GM19023 (cell line): ENCODE measurements at regions not wholly inside any gene's neighbourhood (a gene's known extent, or its start where the extent isn't known, plus 50 kb on each side); places are given as distances from the start of the nearest gene placed in this dataset.

ENCODE experiments used
- ATAC-seq: cut with Tn5 transposase; IDR thresholded peaks from one replicate; pipeline ENCODE4 v1.9.1; 2021; ENCODE audit warnings: mild to moderate bottlenecking, moderate library complexity; ENCODE audit not compliant: unreplicated experiment

DNA sequence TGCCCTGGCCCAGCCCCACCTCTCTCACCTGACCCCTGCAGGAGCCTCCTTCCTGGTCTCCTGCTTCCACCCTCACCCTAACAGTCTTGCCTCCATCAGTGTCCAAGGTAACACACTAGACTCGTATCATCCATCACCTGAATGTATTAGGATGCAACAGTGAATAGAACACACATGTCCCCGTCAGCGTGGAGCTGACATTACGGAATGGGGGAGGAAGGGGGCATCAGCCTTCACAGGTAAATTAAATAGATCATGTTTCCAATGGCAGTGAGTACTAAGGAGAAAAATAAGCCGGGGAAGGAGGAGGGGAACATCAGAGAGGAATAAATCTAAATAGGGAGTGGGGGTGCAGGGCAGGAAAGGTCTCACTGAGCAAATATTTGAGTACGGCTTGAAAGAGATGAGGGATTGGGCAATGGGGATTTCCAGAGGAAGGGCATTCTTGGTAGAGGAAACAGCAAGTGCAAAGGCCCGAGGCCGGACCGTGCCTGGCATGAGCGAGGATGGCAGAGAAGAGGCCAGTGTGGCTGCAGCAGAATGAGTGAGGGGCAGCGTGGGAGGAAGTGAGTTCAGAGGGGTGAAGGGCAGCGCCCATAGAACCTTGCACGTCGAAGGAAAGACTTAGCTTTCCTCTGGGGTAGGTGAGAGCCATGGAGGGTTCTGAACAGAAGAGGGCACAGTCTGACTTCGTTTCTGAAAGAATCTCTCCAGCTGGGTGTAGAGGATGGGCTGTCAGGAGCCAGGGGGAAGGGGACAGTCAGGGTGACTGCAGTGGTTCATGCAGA lies 110.1 kb upstream of the PTPN1 start:
- ATAC-seq, result no peak

- no peak for ATAC-seq
Observed at GRCh38 chr20:50400705-50401586, 109.2 kb upstream of the PTPN1 start.

DNA sequence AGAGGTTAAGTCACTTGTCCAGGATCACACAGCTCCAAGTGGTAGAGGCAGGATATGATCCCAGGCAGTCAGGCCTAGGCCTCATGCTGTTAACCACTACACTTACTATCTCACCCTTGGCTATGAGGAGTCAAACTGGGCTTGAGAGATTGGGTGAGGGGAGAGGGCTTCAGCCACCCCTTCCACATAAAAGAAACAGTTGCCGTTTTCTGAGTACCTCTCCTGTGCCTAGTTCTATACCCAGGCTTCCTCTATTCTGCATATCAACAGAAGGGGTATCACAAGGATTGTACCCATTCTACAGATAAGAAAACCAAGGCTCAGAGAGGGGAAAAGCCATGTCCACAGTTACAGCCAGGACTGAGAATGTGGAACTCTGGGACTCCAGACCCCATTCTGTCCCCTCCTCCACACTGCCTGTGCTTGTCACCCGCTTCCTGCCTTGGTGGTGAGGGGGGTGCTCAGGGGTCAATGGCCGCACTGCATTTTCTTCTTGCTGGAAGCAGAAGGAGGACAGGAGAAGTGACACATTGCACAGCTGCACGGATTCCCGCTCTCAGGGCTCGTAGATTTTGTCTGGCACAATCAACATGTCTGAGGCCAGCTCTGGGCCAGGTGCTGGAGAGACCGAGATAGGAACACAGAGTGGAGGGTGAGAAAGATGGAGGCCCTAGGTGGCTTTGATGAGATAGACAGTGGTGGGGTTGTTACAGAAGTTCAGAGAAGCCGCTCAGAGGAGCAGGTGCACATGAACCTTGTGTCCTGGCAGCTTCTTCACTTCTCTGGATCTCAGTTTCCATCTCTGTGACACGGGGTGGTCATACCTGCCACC lies 108.4 kb upstream of the PTPN1 start:
- no peak for ATAC-seq

DNA sequence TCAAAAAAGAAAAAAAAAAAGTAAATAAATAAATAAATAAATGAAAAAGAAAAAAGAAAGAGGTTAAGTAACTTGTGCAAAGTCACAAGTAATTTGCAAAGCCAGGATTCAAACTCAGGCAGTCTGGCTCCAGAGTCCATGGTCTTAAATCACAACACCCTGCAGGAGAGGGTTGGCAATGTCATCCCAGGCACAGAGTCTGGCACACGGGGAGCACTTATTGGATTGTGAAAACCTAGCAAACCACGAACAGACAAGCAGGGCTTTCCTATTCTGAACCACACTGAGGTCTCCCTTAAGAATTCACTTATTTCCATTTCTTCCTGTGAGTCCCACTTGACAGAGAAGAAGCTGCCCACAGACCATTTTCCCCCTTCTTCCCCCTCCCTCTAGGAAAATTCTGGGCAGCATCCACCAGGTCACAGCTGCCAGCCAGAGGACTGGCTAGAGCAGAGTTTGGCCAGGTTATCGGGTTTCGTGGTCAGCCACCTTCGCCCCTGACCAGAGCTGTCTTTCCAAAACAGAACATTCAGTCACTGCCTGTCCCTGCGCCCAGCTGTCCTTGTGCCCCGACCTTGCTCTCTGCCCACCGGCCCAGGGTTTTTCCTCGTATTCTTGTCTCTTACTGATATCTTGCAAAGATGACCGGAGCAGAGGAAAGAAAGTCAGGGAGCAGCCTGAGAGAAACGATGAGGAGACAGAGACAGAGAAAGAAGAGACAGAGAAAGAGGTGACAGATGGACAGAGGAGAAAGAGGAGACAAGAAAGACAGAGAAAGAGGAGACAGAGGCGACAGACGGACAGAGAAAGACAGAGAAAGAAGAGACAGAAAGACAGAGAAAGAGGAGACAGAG lies 106.4 kb upstream of the PTPN1 start:
- no peak for ATAC-seq

DNA sequence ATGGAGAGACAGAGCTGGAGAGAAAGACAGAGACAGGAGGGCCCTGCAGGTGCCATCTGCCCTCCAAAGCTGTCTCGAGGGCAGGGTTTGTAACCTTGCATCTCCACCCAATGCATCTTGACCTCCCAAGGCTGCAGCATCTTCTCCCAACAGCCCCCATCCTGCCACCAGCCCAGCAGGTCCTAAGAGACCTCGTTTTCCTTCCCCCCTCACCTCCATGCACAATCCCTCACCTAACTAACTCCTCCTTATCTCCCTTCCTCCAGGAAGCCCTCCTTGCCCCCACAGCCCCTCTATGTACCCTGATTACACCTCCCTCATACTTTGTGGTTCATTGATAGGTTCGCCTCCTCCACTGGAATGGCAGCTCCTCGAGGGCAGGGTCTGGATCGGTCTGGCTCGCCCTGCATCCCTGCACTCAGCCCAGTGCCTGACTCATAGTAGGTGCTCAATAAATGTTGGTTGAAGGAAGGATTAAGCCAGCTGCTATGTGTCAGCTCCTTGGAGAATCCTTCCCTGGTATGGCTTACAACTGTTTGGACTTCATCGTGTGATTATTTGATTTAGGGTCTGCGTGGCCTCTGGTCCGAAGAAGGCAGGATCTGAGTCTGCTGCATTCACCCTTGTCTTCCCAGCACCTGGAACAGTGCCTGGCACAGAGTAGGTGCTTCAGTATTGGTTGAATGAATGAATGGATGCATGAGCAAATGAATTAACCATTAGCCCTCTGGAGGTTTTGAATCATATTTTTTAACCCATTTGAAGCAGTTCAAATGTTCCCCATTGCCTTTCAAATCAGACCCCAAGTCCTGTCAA lies 105.6 kb upstream of the PTPN1 start:
- ATAC-seq, result no peak

DNA sequence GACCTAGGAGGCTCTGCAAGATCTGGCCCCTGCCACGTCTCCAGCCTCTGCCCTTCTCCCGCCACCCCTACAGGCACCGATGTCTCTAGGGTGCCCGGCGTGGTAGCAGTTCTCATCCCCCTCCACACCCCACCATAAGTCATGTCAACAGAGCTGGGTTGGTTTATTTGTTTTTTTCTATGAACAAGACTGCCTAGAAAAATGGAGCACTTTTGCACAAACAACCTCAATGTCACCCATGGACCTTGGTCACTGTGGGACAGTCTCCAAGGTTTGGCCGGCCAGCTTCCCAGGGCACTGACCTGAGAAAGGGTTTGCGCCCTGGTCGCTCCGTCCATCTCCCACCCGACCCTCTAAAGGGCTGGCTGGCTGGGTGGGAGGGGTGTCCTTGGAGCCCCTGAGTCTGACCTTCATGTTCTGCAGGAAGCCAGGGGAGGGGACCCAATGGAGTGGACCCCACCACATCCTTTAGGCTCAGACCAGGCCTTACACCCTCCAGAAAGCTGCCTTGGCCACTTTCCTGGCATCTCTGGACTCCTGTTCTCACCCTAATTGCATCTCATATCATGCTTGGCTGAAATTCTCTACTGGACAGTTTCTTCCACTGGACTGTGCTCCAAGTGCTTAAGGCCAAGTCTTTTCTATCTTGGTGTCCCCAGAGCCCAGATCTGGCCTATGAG lies 104.8 kb upstream of the PTPN1 start:
- no peak for ATAC-seq

GRCh38 chr20:50405915-50406609 lies 104.1 kb upstream of the PTPN1 start:
- ATAC-seq, result no peak

DNA sequence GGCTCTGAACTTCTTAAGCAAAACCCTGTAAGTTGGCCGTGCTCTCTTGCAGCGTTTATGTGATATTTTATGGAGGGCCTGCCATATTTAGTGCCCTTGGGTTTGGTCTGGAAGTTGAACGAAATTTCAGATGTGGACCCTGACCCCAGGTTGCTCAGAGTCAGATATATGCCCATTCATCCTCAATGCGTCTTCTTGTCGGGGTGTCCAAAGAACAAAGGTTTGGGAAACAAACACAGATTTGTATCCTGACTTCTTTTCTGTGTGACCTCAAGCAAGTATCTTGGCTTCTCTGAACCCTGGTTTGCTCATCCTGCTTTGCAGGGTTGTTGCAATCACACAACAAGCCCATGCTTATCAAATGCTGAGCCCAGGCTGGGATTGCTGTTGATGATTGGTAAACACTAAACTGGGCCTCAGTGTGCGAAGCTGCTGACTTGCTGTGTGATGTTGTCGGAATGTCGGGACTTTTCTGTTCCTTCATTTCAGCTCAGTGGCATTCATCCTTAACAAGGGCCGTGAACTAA lies 103.5 kb upstream of the PTPN1 start:
- ATAC-seq, result no peak

DNA sequence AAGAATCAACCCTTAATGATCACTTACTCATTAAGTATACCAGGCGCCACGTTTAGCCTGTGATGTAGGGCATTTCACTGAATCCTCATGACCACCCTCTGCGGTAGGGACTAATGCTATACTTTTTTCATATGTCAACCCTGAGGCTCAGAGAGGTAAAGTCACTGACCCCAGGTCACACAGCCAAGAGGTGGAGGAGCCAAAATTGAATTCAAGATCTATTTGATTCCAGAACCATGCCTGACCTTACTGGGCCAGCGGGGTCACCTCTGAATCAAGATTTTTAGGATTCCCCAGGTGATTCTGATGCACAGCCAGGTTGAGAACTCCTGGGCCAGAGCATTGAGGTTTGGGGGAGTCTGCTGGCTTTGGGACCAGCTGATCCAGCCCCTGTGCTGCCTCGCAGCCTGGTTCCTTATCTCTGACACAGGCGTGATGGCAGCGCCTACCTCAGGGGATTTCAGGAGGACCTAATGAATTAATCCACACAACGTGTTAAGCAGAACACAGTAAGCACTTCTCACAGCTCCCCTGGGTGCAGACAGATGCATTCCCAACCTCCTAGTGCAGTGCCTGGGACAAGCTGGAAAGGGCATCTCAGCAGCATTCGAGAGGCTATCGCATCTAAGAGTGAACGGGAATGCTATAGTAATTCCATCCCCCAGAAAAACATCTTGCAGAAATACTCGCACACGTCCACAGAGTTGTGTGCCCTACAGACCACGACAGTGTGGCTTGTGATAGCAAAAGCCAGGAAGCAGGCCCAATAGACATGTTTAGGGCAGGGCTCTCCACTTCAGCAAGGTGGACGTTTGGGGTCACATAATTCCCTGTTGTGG lies 101.4 kb upstream of the PTPN1 start:
- ATAC-seq, result no peak

DNA sequence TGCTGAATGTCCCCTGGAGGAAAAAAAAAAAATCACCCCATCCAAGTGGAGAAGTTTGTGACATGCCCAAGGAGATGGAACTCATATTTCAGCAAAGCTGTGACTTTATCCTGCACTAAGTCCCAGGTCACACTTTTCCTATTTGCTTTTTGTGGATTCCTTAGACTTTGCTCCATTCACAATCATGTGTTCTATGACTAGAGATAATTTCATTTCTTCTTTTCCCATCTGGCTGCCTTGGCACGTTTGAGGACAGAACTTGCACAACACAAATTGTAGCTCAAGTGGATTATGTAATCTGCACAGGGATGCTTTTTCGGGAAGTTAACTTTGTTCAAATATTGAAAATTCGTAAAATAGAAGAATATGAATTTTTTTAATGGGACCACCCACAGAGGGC lies 100.7 kb upstream of the PTPN1 start:
- ATAC-seq, result no peak

DNA sequence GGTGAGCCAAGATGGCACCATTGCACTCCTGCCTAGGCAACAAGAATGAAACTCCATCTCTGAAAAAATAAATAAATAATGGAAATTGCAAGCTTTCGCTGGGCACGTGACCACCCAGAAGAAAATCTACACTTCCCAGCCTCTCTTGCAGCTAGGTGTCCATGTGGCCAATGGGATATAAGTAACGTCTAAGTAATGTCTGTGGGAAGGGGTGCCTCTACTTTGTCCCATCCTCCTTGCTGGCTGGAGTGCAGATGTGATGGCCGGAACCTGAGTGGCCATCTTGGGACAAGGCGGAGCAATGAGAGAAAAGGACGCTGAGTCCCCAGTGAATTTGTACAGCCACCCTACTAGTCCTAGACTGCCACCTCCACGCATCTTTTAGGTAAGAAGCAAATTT lies 99.8 kb upstream of the PTPN1 start:
- ATAC-seq, result no peak

DNA sequence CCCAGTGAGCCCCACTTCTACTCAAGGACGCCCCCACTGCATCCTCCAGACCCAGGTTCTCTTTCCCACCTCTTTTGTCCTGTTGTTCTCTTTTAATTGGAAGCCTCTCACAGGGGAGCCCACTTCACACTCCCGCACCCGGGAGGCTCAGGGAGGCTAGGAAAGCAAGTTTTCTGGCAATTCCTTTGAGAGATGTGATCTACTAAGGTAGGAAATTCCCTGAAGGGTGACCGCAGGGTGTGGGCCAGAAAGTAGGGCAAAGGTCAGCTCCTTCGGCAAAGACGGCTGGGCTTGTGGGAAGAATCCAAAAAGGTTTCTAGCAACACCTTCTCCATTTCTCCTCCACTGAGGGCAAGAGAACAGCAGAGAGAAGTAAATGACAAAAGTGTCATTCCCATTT lies 98.1 kb upstream of the PTPN1 start:
- ATAC-seq, result no peak

- no peak for ATAC-seq
Observed at GRCh38 chr20:50412499-50412898, 97.7 kb upstream of the PTPN1 start.

DNA sequence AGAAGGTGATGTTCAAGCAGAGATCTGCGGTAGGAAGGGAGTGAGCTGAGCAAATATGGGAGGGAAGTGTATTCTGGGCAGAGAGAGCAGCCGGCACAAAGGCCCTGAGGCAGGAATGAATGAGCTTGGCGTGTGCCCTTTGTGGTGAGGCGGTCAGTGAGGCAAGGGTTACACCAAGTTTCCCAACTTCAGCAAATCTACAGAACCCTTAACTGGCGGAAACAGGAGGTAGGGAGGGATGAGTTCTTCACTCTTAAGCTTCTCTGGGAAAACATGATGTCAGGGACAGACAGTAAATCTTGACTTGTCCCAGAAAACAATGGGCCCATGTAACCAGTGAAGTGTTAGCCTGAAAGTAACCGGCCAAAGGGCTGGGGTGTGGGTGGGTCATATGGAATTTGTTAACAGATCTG lies 97.1 kb upstream of the PTPN1 start:
- ATAC-seq, result no peak

DNA sequence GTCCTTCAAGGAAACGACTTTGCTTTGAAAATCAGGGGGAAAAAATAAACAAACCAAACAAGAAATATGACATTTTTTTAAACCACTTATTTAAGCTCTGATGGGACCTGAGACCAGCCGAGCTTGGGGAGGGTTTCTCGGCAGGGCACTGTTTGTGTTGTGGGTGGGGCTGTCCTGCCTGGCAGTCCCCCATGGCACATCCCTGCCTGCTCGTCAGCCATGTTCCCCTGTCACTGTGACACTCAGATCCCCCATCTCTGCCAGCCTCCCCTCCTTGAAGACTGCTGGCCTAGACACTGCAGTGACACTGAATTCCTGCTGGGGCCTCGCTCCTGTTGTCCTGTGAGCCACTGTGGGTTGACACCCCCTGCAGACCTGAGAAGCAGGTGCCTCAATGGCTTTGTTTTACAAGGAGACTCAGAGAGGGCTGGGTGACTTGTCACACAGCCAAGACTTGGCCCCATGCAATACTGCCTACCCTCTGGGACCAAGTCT lies 95.1 kb upstream of the PTPN1 start:
- no peak for ATAC-seq

DNA sequence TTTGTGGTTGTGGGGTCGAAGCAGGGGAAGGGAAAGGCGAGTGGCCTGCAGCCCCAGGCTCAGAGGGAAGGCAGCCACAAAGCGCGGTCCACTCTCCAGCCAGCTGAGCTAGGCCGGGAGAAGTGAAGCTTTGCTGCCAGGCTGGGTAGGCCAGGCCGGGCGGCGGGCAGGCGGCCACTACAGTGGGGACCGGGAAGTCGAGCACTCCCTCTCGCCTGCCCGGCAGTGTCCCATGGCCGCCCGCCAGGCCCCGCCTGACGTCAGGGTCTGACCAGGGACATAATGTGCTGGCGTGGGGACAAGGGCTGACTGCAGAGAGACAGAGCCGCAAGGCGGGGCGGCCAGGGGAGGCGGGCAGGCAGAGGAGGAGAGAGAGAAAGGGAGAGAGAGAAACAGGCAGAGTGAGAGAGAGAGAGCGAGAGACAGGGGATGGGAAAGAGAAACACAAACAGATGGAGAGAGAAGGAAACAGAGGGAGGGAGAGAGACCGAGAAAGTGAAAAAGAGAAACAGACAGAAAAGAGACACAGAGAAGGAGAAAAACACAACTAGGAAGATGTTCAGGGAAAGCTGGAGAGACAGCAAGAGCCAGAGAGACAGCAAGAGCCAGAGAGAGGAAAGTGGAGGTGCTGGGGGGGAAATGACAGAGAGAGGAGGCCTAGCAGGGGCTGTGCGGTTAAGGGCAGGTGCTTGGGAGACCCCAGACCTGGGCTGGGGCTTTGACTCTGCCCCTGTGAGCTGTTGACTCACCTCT lies 94.5 kb upstream of the PTPN1 start:
- ATAC-seq, result no peak
